Stimulated activated CD8-positive, alpha-beta memory T cell treated with anti-CD3 and anti-CD28 coated beads, Interleukin-4, amount 100 ng/mL, for 4 hours (primary cell): ENCODE measurements at regions not wholly inside any gene's neighbourhood (a gene's known extent, or its start where the extent isn't known, plus 50 kb on each side); places are given as distances from the start of the nearest gene placed in this dataset.

Source experiments
- DNase-seq, 2 donors: peaks; one replicate each; pipeline ENCODE4 v3.0.0-alpha.2; 2020; ENCODE audit warnings: low read depth in 2 of 2, low spot score in 1 of 2

- DNase-seq = no peak
Observed at GRCh38 chr4:38189445-38189844, 229.2 kb downstream of the PTTG2 start.

- DNase-seq = no peak
Observed at GRCh38 chr4:38190717-38191178, 230.6 kb downstream of the PTTG2 start.

GRCh38 chr4:38192516-38192915, 232.3 kb downstream of the PTTG2 start:
- no peak for DNase-seq

- DNase-seq = no peak
Observed at GRCh38 chr4:38193236-38193863, 233.2 kb downstream of the PTTG2 start.

- no peak for DNase-seq
Observed at GRCh38 chr4:38194047-38194602, 233.9 kb downstream of the PTTG2 start.

- DNase-seq = no peak
Observed at GRCh38 chr4:38195486-38195885, 235.3 kb downstream of the PTTG2 start.

- DNase-seq = no peak
Observed at GRCh38 chr4:38195911-38196310, 235.7 kb downstream of the PTTG2 start.

- no peak for DNase-seq
Observed at GRCh38 chr4:38202242-38202641, 242.0 kb downstream of the PTTG2 start.

GRCh38 chr4:38203609-38204008, 243.4 kb downstream of the PTTG2 start:
- DNase-seq = no peak

GRCh38 chr4:38204339-38205035, 244.3 kb downstream of the PTTG2 start:
- no peak for DNase-seq

- DNase-seq = no peak
Observed at GRCh38 chr4:38205261-38205660, 245.1 kb downstream of the PTTG2 start.

GRCh38 chr4:38207110-38207457, 246.9 kb downstream of the PTTG2 start:
- no peak for DNase-seq

- no peak for DNase-seq
Observed at GRCh38 chr4:38209654-38210053, 249.5 kb downstream of the PTTG2 start.

- DNase-seq = no peak
Observed at GRCh38 chr4:38210396-38211114, 250.4 kb downstream of the PTTG2 start.

GRCh38 chr4:38211885-38212284, 251.7 kb downstream of the PTTG2 start:
- DNase-seq = no peak

- no peak for DNase-seq
Observed at GRCh38 chr4:38213083-38213805, 253.0 kb downstream of the PTTG2 start.

GRCh38 chr4:38222892-38223291, 262.7 kb downstream of the PTTG2 start:
- DNase-seq = no peak

- DNase-seq = no peak
Observed at GRCh38 chr4:38223306-38223705, 263.1 kb downstream of the PTTG2 start.

GRCh38 chr4:38223782-38224236, 263.6 kb downstream of the PTTG2 start:
- no peak for DNase-seq

GRCh38 chr4:38224850-38225249, 264.7 kb downstream of the PTTG2 start:
- DNase-seq = no peak

GRCh38 chr4:38226170-38226569, 266.0 kb downstream of the PTTG2 start:
- no peak for DNase-seq
